ENCODE measurements at regions not wholly inside any gene's neighbourhood (a gene's known extent, or its start where the extent isn't known, plus 50 kb on each side); places are given as distances from the start of the nearest gene placed in this dataset.
A peak's percentile ranks its signal among the peaks of the same experiment; 100 is the strongest.
"Not testable (repeated sequence)": the region's sequence is repeated elsewhere in the genome, so short reads cannot be mapped to it uniquely, and the experiment has no call there.

DNA sequence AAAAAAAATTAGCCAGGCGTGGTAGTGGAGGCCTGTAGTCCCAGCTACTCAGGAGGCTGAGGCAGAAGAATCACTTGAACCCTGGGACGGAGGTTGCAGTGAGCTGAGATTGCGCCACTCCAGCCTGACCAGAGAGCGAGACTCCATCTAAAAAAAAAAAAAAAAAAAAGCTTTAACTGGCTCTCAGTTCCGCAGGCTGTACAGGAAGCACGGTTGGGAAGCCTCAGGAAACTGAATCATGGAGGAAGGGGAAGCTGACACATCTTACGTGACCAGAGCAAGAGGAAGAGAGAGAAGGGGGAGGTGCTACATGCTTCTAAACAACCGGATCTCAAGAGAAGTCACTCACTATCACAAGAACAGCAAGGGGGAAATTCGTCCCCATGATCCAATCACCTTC lies 505.6 kb upstream of the SLC8A1 start:
- no peak for DNase-seq

DNA sequence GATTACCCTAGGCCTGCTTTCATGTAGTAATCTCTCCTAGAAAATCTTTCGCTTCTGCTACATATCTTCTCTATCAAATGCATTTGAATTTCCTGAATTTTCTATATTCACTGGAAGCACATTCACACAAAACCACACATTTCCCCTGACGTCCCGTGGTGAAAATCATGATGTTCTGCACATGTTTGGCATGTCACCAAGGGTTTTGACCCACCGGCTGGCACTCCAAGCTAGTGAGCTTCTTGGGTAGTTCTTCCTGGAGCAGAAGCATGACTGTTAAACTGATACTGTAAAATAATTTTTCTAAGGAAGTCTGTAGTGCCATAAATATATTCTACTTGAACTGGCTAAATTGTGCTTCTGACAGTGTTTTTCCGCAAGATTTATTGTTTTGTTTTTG lies 510.1 kb upstream of the SLC8A1 start:
- DNase-seq: no peak

DNA sequence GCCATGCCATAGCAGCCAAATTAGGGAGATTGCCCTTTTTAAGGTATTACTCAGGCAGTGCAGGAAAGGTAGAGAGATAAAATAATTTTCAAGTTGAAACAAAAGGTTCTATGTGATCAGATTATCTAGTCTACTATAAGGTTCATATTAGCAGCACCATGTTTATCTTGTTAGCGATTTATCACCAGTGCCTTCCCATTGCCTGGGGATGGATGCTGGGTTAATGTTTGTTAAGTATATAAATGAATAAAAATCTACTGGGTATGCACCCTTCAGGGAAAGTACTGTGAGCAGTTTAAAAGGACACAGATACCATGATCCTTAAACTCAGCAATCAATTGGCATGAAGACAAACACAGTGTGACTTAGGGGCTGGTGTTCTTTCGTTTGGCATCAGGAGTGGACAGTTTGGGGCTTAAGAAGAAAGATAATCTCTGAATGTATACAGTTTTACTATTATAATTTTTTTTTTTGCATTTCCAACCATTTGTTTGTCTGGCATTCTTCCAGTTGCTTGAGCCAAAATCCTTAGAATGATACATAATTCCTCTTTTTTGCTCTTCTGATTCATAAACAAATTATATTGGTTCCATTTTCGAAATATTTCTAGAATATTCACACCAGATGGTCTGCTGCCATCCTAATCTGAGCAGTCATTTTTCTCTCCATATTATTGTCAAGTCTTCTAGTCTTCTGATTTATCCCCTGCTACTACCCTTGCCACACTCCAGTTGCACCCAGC lies 512.8 kb upstream of the SLC8A1 start:
- no peak for DNase-seq

DNA sequence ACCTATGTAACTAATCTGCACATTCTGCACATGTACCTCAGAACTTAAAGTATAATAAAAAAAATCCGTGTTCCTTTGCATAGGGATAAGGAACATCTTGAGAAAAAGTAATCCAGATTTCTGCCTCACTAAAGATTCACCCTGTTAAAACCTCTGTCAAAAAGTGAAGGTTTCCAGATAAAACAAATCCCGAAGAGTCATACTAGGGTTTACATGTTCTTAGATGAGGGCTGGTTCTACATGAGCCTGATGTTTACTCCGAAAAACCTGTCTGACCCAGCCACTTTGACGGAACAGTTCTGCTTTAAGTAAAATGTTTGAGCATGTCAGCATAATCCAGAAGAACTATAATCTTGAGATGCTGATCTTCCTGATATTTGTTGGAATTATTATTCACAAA lies 515.6 kb upstream of the SLC8A1 start:
- no peak for DNase-seq

DNA sequence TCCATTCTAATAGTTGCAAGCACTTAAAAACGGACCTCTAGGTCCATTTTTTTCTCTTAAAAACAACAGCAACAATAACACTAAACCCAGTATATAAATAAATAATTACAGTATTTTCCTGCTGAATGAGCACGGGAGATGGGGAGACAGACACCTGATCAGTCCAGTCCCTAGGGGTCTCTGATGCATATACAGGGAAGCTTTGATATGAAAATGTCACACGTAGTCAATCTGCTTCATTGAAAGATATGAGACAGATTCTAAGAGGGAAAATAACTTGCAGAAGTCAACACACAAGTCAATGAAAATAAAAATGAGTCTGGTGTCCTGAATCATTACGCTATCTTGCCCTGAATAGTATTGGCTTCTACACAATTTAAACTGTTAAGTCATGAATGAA lies 523.3 kb upstream of the SLC8A1 start:
- no peak for DNase-seq

DNA sequence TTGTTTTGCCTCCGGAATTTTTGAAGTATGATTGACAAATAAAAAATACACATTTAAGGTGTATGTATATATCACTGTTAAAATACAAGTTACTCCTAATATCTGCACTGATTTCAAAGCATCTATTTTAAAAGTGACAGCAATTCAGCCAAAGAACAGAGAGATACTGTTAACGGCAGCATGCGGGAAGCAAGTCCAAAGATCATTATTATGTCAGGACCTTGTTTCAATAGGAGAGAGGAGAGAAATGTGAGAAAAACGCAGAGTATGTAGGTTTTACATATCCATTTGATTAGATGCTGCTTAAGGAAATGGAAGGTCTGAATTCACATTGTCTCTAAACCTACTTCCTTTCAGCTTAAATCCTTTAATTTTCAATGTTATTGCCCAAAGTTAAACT lies 545.5 kb upstream of the SLC8A1 start:
- no peak for DNase-seq

DNA sequence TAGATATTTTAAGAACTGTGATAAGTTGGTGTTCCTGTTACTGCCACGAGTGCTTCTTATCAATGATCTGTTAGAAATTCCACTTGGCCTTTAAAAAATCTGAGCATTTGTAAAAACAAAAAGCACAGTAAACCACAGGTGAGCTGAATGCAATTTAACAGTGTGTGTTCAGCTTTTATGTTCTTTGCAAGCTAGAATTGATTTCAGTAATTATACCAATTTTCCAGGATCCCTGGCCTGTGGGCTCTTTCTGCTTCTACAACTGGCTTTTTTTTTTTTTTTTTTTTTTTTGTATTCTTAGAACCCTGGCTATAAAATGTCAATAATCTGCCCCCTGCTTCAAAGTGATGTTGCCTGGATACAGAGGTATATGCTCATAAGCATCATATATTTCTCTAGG lies 548.5 kb upstream of the SLC8A1 start:
- DNase-seq: no peak

DNA sequence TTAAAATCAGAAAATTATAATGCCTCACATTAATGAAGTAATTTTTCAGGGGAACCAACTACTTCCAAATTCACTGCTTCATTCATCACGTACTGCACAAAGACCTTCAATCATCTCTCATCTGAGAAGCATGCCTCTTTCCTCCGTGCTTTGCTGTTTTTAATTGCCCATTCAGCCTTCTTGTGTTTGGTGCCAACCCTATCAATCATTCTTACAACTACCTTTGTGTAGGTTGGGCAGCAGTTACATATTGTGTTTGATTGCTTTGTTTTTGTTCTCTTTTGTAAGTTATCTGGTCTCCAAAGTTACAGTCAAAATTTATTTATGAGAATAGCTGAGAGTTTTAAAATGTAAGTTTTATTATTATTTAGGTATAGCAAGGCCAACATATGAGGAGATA lies 549.0 kb upstream of the SLC8A1 start:
- DNase-seq: peak; percentile 90

DNA sequence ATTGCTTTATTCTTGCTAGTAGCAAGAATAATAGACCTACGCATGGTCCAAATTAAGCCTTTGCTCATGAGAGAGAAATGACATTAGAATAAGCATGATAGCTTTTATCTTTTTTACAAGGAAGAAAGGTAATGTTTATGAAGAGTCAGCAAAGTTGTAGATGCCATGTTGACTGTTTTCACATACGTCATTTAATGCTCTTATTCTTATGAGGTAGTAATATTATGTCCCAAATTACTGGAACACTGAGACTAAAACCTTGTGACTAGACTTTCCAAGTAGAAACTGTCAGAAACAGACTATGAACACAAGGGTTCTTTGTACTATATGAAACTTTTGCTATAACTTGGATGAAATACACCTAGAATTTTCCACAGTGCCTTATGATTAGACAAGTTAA lies 552.8 kb upstream of the SLC8A1 start:
- no peak for DNase-seq

DNA sequence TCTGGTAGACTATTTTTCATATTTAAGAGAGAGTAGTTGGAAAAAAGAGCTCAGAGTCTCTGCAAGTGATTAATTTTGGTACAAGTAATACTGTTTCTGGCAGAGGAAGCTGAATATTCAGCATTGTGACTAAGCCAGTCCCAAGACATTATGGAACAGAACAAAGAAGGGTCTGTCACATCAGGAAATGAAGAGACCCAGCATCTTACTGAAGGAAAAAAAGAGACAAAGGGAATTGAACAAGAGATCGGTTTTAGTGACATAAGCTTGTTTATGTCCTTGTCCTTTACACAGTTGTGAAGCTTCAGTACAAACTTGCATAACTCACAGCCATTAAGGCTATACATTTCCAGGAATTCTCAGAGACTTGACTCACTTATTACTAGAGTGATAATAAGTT lies 568.5 kb upstream of the SLC8A1 start:
- DNase-seq: no peak

DNA sequence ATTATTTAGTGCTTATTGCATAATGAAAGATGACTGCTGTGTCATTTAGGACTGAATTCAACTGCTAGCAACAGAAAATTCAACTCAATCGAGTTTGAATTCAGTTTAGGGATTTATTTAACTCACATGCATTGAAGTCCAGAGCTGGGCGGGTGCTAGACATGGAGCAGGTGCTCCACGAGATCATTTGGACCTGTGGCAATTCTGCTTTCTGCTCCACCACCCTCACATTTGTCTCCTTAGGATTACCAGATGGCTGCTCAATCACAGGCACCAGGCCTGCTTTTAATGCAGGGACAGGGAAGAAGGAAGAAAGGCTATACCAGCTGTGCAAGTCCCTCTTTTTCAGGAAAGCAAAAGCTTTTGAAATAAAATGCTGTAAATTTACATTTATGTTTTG lies 572.9 kb upstream of the SLC8A1 start:
- DNase-seq: no peak

DNA sequence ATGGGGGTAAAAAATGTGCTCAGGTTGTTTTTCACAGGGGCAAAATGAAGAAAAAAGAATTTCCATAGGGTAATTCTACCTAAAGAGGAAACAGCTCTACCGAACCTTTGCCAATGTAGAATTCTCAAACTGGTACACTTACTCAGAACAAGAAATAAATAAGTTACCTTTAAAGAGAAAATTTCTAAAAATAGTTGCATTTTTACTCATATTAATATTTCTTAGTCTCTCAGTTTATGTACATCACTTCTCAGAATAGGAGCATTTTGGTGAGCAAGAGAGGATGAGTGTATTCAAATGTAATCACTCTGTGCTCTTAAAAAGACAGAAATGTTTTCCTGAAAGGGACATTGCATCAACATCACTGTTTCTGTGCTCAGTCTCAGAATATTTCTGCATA lies 574.7 kb upstream of the SLC8A1 start:
- DNase-seq: no peak

DNA sequence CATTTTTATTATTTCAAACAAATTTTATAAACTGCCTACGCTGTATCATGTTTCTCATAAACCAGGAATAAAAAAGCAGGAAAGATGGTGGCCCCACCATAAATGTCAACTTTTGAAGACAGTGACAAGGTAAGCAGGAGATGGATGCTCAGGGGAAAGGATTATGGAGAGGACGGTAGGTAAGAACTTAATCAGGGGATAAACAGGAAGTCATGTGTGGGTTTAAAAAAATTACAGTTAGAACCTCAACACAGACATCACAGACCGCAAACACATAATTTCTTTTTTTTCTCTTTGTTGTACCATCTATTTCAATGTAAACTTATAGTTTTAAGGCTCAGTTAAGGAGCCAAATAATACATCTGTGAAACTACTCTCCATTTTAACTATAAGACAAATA lies 575.2 kb upstream of the SLC8A1 start:
- DNase-seq: no peak

DNA sequence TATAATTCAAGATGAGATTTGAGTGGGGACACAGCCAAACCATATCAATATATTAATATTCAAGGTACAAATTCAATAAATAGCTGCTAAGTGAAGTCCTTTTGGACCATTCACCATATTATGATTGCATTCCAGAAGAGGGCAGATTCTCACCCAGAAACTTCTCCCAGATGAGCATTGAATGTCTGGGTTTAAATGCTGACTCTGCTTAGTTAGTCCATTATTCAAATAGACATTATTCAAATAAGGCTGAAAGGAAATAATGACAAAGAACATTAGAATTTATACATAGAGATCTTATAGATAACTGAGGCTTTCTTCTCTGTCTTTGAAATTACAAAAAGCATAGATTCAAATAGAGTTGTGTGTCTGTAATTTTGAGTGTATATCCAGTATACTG lies 579.4 kb upstream of the SLC8A1 start:
- no peak for DNase-seq

DNA sequence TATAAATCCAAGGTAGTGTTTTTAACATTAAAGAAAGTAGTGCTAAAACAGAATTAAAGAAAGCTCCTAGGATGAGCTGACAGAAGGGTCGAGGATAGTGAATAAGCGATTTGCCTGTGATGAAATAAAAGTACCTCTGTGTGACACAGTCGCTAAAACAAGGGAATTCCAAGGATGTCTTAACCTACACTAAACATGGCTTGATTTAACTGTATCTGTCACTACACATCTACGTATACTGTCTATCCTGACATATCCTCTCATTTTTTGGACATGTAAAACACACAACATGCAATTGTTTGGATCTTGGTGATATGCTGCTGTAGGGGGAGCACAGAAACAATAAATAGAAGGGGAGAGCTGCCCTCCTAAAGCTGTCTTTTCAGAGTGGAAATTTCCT lies 580.8 kb upstream of the SLC8A1 start:
- DNase-seq: no peak

DNA sequence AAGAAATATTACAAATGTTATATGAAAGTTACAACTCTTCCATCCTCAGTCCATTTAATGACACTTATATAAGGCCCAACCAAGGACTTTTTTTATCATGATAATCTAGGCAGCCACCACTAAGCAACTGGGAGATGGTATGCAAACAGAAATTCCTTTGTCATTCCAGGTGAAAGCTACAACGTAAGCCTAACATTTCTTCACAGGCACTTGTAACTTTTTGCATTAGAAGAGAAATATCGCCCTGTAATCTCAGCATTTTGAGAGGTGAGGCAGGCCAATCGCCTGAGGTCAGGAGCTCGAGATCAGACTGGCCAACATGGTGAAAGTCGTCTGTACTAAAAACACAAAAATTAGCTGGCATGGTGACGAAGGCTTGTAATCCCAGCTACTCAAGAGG lies 581.2 kb upstream of the SLC8A1 start:
- no peak for DNase-seq

DNA sequence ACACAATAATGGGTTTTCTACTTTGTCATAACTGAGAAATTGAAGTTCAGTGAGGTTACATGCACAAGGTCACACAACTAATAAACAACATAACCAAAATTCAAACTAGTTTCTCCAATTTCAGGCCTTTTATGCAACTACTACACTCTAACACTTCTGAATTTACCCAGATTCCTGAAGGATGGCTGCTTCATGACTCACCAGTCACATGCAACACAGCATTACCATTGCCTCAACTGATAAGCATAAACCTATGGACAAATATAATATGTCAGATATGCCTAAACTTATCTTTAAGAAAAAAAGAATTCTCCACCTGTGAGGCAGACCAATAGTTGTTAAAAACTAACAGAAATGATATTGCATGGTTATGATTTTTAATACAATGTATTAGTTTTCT lies 586.5 kb upstream of the SLC8A1 start:
- DNase-seq: no peak

DNA sequence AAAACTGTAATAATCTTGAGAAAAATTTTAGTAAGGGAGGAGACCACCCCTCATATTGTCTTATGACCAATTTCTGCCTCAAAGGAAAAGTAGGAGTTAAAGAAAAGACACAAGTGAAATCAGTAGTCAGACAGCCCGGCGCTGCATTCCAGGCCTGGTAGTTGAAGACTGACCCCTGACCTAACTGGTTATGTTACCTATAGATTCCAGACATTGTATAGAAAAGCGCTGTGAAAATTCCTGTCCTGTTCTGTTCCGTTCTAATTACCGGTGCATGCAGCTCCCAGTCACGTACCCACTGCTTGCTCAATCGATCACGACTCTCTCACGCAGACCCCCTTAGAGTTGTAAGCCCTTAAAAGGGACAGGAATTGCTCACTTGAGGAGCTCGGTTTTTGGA lies 587.9 kb upstream of the SLC8A1 start:
- not testable (repeated sequence) for DNase-seq

DNA sequence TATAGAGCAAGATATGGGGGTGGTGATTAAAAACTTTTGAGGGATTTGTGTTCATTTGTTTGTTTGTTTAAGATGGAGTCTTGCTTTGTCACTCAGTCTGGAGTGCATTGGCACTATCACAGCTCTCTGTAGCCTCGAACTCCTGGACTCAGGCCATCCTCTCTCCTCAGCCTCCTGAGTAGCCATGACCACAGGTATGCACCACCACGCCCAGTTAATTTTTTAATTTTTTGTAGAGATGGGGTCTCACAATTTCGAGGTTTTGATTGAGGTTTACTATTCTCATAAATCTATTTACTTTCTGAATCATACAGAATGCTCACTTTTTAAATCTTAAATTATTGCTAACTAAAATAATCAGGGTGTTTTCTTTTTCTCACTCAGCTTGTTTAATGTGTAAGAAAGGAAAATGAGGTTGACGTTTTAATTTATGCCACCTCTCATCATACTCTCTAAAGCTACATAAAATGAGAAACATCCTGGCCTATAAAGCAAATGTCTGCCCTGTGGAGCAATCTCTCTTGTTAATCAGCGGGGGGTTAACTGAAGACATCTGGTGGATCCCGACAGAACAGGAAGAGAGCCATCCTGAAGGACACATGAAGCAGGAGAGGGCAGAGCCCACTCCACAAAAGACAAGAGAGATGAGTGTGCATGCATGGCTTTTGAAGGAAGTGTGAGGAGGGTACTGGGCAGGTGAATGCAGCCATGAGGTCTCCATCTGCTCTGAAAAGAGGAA lies 589.1 kb upstream of the SLC8A1 start:
- no peak for DNase-seq

DNA sequence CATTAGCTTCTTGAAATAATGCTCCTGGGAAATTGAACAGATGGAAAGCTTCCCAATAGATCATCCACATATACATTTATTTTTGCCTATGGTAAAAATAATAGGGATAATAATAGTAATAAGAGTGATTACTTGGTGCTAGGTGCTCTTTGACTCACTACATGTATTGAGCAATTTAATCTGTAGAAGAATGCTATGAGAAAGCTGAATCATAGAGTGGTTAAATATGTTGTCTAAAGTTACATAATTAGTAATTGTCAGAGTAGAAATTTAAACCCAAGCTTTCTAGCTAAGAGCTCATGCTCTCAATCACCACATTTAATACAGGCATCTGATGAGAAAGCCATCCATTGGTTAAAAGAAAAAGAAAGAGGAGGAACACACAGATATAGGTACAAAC lies 590.5 kb upstream of the SLC8A1 start:
- DNase-seq: no peak

DNA sequence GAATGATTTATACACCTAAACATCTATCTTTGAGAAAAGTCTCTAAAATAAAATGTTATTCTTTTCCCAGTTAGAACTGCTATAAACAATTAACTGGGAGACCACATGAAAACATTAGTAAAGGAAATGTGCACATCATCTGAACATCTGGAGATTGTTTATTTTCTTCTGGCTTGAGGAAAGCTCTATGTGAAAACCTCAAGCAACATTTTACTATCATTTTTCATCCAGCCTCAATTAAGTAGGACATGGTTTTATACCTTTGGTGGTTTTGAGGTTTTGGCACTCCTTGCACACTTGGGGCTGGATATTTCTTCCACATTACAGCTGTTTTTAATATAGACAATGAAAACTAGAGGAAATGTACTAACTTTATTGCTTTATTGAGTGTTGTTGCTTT lies 609.5 kb upstream of the SLC8A1 start:
- DNase-seq: no peak

DNA sequence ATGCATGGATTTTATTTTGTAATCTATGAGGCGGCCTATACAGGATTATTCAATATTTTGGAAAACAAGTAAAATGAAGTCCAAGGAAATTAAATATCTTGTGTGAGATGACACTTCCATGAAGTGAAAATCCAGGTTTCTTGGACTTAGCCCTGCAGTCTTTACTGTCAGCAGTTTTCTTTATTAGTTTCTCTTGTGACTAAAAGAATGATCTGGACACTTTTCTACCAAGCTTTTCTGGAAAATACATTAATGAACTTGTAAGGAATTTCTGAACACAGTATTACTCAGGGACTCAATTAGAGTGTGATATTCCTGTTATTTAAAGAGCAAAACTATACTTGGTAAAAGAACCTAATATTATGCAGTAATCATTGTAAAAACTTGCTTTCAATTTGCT lies 610.4 kb upstream of the SLC8A1 start:
- no peak for DNase-seq

DNA sequence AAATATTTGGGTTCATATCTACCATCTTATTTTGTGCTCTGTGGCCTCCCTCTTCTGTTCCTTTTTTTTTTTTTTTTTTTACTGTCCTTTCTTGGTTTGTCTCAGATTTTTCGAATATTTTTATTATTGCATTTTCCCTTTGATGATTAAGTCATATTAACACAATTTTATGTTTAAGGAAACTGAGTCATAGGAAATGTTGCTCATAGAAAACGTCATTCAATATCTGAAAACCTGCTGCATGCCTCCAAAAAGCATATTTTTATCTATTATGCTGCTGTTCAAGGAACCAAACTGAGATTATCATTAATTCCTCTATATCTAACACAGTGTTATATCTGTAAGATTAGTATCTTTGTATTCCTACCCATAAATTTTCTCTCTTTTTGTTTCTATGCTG lies 614.3 kb upstream of the SLC8A1 start:
- no peak for DNase-seq

DNA sequence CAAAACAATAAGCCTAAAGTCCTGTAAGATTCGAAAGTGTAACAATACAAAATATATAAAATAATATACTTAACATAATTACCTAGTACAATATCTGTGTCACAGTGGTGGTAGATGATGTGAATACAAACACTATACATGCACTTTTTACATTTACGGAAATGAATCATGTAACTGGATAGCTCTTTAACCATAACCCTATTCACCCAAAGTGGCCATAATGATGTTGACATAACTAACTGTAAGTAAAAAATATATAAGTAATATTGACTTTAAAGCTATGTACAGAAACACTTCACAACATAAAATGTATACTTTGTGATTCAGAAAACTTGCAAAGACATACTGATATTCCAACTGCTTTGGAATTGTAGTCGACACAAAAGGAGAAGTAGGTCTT lies 616.9 kb upstream of the SLC8A1 start:
- DNase-seq: peak; percentile 53

DNA sequence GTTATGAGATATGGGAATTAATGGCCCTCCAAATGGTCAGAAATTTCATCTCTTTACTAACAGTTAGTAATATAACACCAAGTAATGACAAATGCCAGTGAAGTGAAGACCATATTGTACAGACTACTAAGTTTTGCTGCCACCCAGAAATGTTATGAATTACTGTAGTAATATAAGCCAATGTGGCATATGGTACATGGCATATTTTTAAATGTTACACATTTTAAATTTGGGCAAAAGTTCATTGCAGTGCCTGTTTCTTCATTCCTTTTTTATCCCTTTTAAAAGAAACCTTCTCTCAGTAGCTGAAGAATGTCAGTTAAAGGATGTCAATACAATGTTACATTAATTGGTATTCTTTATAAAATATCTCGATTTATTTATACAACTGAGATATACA lies 626.5 kb upstream of the SLC8A1 start:
- DNase-seq: no peak

Data from DMS153 (cell line).